ENCODE measurements at regions not wholly inside any gene's neighbourhood (a gene's known extent, or its start where the extent isn't known, plus 50 kb on each side); places are given as distances from the start of the nearest gene placed in this dataset.

- ATAC-seq (replicated peaks in 6 of 8): peak; percentile 47 to 94 (median 82)
- WGBS, 10 experiments: 7 to 65% (median 31%) methylated on average over 1 to 4 of the region's 4 CpGs
- no peak overlapping the region for H3K4me3 ChIP-seq
- in situ Hi-C loops (cut with MboI; ENCODE audit: low pct_unique_long_range_greater_than_20kb in 2 of 9, low sequenced_read_pairs in 9 of 9, unreplicated experiment in 9 of 9): loop anchor here in 2 of 9 experiments (25.0 kb wide), 3 partner anchors 340 to 1160 kb away; partner anchors contain the start of gene SLC39A10 (in 1 of the 2)
- no peak overlapping the region for H3K27ac ChIP-seq
- peaks cover 2 to 16% of the 10 kb centered on the region in 2 donors for H3K4me1 ChIP-seq (replicated peaks in 1 of 2)
Measured at GRCh38 chr2:195322324-195322723, 334.7 kb upstream of the SLC39A10 start.

GRCh38 chr2:195320413-195320973, 336.5 kb upstream of the SLC39A10 start:
- in situ Hi-C loops (cut with MboI; ENCODE audit: low pct_unique_long_range_greater_than_20kb in 2 of 9, low sequenced_read_pairs in 9 of 9, unreplicated experiment in 9 of 9): loop anchor here in 2 of 9 experiments (25.0 kb wide), 3 partner anchors 342 to 1158 kb away; partner anchors contain the start of gene SLC39A10 (in 1 of the 2)
- WGBS, 10 experiments: 60 to 100% (median 100%) methylated on average over 1 of the region's 1 CpG; no CpG with 5 or more reads in 3 of the 10 experiments
- Histone ChIP-seq H3K4me1 (replicated peaks in 1 of 2) (peaks cover 2 to 18% of the 10 kb centered on the region in 2 donors), H3K4me3 (no peak overlapping the region), H3K27ac (no peak overlapping the region)
- no peak for ATAC-seq (replicated peaks in 6 of 8)

GRCh38 chr2:195319548-195320412, 337.2 kb upstream of the SLC39A10 start:
- in situ Hi-C loops (cut with MboI; ENCODE audit: low pct_unique_long_range_greater_than_20kb in 2 of 9, low sequenced_read_pairs in 9 of 9, unreplicated experiment in 9 of 9): loop anchor here in 2 of 9 experiments (25.0 kb wide), 3 partner anchors 343 to 1157 kb away; partner anchors contain the start of gene SLC39A10 (in 1 of the 2)
- Histone ChIP-seq H3K4me1 (replicated peaks in 1 of 2) (peaks cover 2 to 18% of the 10 kb centered on the region in 2 donors), H3K27ac (no peak overlapping the region), H3K4me3 (no peak overlapping the region)
- no peak for ATAC-seq (replicated peaks in 6 of 8)
- WGBS, 10 experiments: 0 to 75% (median 0%) methylated on average over 1 of the region's 1 CpG; no CpG with 5 or more reads in 4 of the 10 experiments

- peaks cover 2 to 18% of the 10 kb centered on the region in 2 donors for H3K4me1 ChIP-seq (replicated peaks in 1 of 2)
- peak in 4 of 8 experiments; percentile 8 to 94 (median 87) for ATAC-seq (replicated peaks in 6 of 8)
- in situ Hi-C loops (cut with MboI; ENCODE audit: low pct_unique_long_range_greater_than_20kb in 2 of 9, low sequenced_read_pairs in 9 of 9, unreplicated experiment in 9 of 9): loop anchor here in 2 of 9 experiments (25.0 kb wide), 3 partner anchors 343 to 1157 kb away; partner anchors contain the start of gene SLC39A10 (in 1 of the 2)
- no peak overlapping the region for H3K4me3 ChIP-seq
- WGBS, 10 experiments: 0 to 75% (median 55%) methylated on average over 2 to 3 of the region's 3 CpGs
- H3K27ac ChIP-seq: no peak overlapping the region
Measured at GRCh38 chr2:195319112-195319460, 337.9 kb upstream of the SLC39A10 start.

GRCh38 chr2:195318440-195319111, 338.4 kb upstream of the SLC39A10 start:
- ATAC-seq (replicated peaks in 6 of 8): peak; percentile 12 to 60 (median 46)
- no peak overlapping the region for H3K4me3 ChIP-seq
- no peak overlapping the region for H3K27ac ChIP-seq
- H3K4me1 ChIP-seq (replicated peaks in 1 of 2): peaks cover 2 to 18% of the 10 kb centered on the region in 2 donors
- in situ Hi-C loops (cut with MboI; ENCODE audit: low pct_unique_long_range_greater_than_20kb in 2 of 9, low sequenced_read_pairs in 9 of 9, unreplicated experiment in 9 of 9): loop anchor here in 2 of 9 experiments (25.0 kb wide), 3 partner anchors 344 to 1156 kb away; partner anchors contain the start of gene SLC39A10 (in 1 of the 2)
- 0 to 17% (median 4%) methylated on average over 1 to 2 of the region's 2 CpGs for WGBS, 10 experiments

GRCh38 chr2:195317550-195317949, 339.5 kb upstream of the SLC39A10 start:
- WGBS, 10 experiments: 17 to 100% (median 93%) methylated on average over 1 to 3 of the region's 3 CpGs; no CpG with 5 or more reads in 1 of the 10 experiments
- peaks cover 2 to 18% of the 10 kb centered on the region in 2 donors for H3K4me1 ChIP-seq (replicated peaks in 1 of 2)
- H3K27ac ChIP-seq: no peak overlapping the region
- ATAC-seq (replicated peaks in 6 of 8): peak in 5 of 8 experiments; percentile 43 to 68 (median 60)
- H3K4me3 ChIP-seq: no peak overlapping the region
- in situ Hi-C loops (cut with MboI; ENCODE audit: low pct_unique_long_range_greater_than_20kb in 2 of 9, low sequenced_read_pairs in 9 of 9, unreplicated experiment in 9 of 9): loop anchor here in 2 of 9 experiments (25.0 kb wide), 3 partner anchors 345 to 1155 kb away; partner anchors contain the start of gene SLC39A10 (in 1 of the 2)

- peaks cover 2 to 18% of the 10 kb centered on the region in 2 donors for H3K4me1 ChIP-seq (replicated peaks in 1 of 2)
- no peak for ATAC-seq (replicated peaks in 6 of 8)
- no peak overlapping the region for H3K4me3 ChIP-seq
- H3K27ac ChIP-seq: no peak overlapping the region
- in situ Hi-C loops (cut with MboI; ENCODE audit: low pct_unique_long_range_greater_than_20kb in 2 of 9, low sequenced_read_pairs in 9 of 9, unreplicated experiment in 9 of 9): loop anchor here in 2 of 9 experiments (25.0 kb wide), 3 partner anchors 346 to 1154 kb away; partner anchors contain the start of gene SLC39A10 (in 1 of the 2)
Measured at GRCh38 chr2:195316486-195316885, 340.5 kb upstream of the SLC39A10 start.

GRCh38 chr2:195313962-195314361, 343.1 kb upstream of the SLC39A10 start:
- Histone ChIP-seq H3K4me3 (no peak overlapping the region), H3K27ac (no peak overlapping the region), H3K4me1 (replicated peaks in 1 of 2) (peaks cover 2 to 26% of the 10 kb centered on the region in 2 donors)
- no peak for ATAC-seq (replicated peaks in 6 of 8)
- WGBS, 10 experiments: 14 to 100% (median 67%) methylated on average over 1 of the region's 1 CpG; no CpG with 5 or more reads in 3 of the 10 experiments
- in situ Hi-C loops (cut with MboI; ENCODE audit: low pct_unique_long_range_greater_than_20kb in 2 of 9, low sequenced_read_pairs in 9 of 9, unreplicated experiment in 9 of 9): loop anchor here in 2 of 9 experiments (25.0 kb wide), 3 partner anchors 348 to 1152 kb away; partner anchors contain the start of gene SLC39A10 (in 1 of the 2)

- ATAC-seq (replicated peaks in 6 of 8): no peak
- WGBS, 10 experiments: 55 to 100% (median 86%) methylated on average over 1 to 4 of the region's 4 CpGs; no CpG with 5 or more reads in 2 of the 10 experiments
- H3K4me1 ChIP-seq (replicated peaks in 1 of 2): peaks cover 0 to 18% of the 10 kb centered on the region in 2 donors
- H3K27ac ChIP-seq: no peak overlapping the region
- no peak overlapping the region for H3K4me3 ChIP-seq
- in situ Hi-C loops (cut with MboI; ENCODE audit: low pct_unique_long_range_greater_than_20kb in 2 of 9, low sequenced_read_pairs in 9 of 9, unreplicated experiment in 9 of 9): loop anchor here in 2 of 9 experiments (25.0 kb wide), 3 partner anchors 350 to 1150 kb away; partner anchors contain the start of gene SLC39A10 (in 1 of the 2)
Measured at GRCh38 chr2:195312662-195313061, 344.4 kb upstream of the SLC39A10 start.

GRCh38 chr2:195308163-195308562, 348.9 kb upstream of the SLC39A10 start:
- in situ Hi-C loops (cut with MboI; ENCODE audit: low pct_unique_long_range_greater_than_20kb in 2 of 9, low sequenced_read_pairs in 9 of 9, unreplicated experiment in 9 of 9): loop anchor here in 2 of 9 experiments (25.0 kb wide), 3 partner anchors 354 to 1146 kb away; partner anchors contain the start of gene SLC39A10 (in 1 of the 2)
- WGBS, 10 experiments: 30 to 100% (median 93%) methylated on average over 1 of the region's 1 CpG; no CpG with 5 or more reads in 2 of the 10 experiments
- ATAC-seq (replicated peaks in 6 of 8): peak in 1 of 8 experiments; percentile 32
- Histone ChIP-seq H3K27ac (no peak overlapping the region), H3K4me1 (replicated peaks in 1 of 2) (peaks cover 0 to 17% of the 10 kb centered on the region in 2 donors), H3K4me3 (no peak overlapping the region)

- no peak overlapping the region for H3K4me3 ChIP-seq
- no peak overlapping the region for H3K27ac ChIP-seq
- no peak for ATAC-seq (replicated peaks in 6 of 8)
- 44 to 89% (median 71%) methylated on average over 1 to 6 of the region's 7 CpGs; no CpG with 5 or more reads in 2 of the 10 experiments for WGBS, 10 experiments
- peaks cover 0 to 17% of the 10 kb centered on the region in 2 donors for H3K4me1 ChIP-seq (replicated peaks in 1 of 2)
- in situ Hi-C loops (cut with MboI; ENCODE audit: low pct_unique_long_range_greater_than_20kb in 2 of 9, low sequenced_read_pairs in 9 of 9, unreplicated experiment in 9 of 9): loop anchor here in 2 of 9 experiments (25.0 kb wide), 3 partner anchors 355 to 1145 kb away; partner anchors contain the start of gene SLC39A10 (in 1 of the 2)
Measured at GRCh38 chr2:195307751-195308150, 349.3 kb upstream of the SLC39A10 start.

GRCh38 chr2:195304310-195304709, 352.7 kb upstream of the SLC39A10 start:
- Histone ChIP-seq H3K4me1 (replicated peaks in 1 of 2) (peaks cover 0 to 13% of the 10 kb centered on the region in 2 donors), H3K4me3 (no peak overlapping the region), H3K27ac (no peak overlapping the region)
- in situ Hi-C loops (cut with MboI; ENCODE audit: low pct_unique_long_range_greater_than_20kb in 2 of 9, low sequenced_read_pairs in 9 of 9, unreplicated experiment in 9 of 9): loop anchor here in 2 of 9 experiments (25.0 kb wide), 3 partner anchors 358 to 1142 kb away; partner anchors contain the start of gene SLC39A10 (in 1 of the 2)
- ATAC-seq (replicated peaks in 6 of 8): peak in 2 of 8 experiments; percentile 46 to 48
- WGBS, 10 experiments: 61 to 100% (median 89%) methylated on average over 1 to 5 of the region's 5 CpGs; no CpG with 5 or more reads in 1 of the 10 experiments

Data from motor neuron (in vitro differentiated cells).